Mucosa of rectum (tissue), 2 donors: ENCODE measurements at regions not wholly inside any gene's neighbourhood (a gene's known extent, or its start where the extent isn't known, plus 50 kb on each side); places are given as distances from the start of the nearest gene placed in this dataset.

Experiments used
- H3K27ac ChIP-seq, 2 donors: one replicate each; pipeline ENCODE4 v1.7.0; 2013; ENCODE audit warnings: inconsistent platforms in 2 of 2, low read depth in 2 of 2, low read length in 2 of 2
- H3K27me3 ChIP-seq, 2 donors: one replicate each; pipeline ENCODE4 v1.7.0; 2013; ENCODE audit warnings: low read length in 2 of 2; ENCODE audit not compliant: control insufficient read depth in 2 of 2, insufficient read depth in 2 of 2
- H3K36me3 ChIP-seq, 2 donors: one replicate each; pipeline ENCODE4 v1.7.0; 2013; ENCODE audit warnings: low read length in 2 of 2; ENCODE audit not compliant: control insufficient read depth in 2 of 2, insufficient read depth in 2 of 2
- H3K4me1 ChIP-seq, 2 donors: one replicate each; pipeline ENCODE4 v1.7.0; 2013; ENCODE audit warnings: low read length in 2 of 2, mild to moderate bottlenecking in 1 of 2; ENCODE audit not compliant: control insufficient read depth in 2 of 2, insufficient read depth in 2 of 2
- H3K4me3 ChIP-seq, 2 donors: one replicate each; pipeline ENCODE4 v1.7.0; 2013; ENCODE audit warnings: low read length in 2 of 2
- H3K9ac ChIP-seq, 2 donors: one replicate each; pipeline ENCODE4 v1.7.0; 2013; ENCODE audit warnings: low read length in 2 of 2, low read depth in 1 of 2, mild to moderate bottlenecking in 1 of 2
- H3K9me3 ChIP-seq, 2 donors: one replicate each; pipeline ENCODE4 v1.7.0; 2013; ENCODE audit warnings: low read length in 2 of 2; ENCODE audit not compliant: control insufficient read depth in 2 of 2
- donor health status: healthy.
- donor health status: Normal muscosa, but diverticular disease.

GRCh38 chr21:27513825-27514224, 546.9 kb upstream of the ADAMTS5 start:
- Histone ChIP-seq H3K4me1 (no peaks in the 10 kb centered on the region), H3K9ac (no peak overlapping the region), H3K9me3 (peaks cover 0 to 2% of the 10 kb centered on the region in 2 donors), H3K27ac (no peak overlapping the region), H3K36me3 (no peaks in the 10 kb centered on the region), H3K4me3 (no peak overlapping the region), H3K27me3 (no peaks in the 10 kb centered on the region)

DNA sequence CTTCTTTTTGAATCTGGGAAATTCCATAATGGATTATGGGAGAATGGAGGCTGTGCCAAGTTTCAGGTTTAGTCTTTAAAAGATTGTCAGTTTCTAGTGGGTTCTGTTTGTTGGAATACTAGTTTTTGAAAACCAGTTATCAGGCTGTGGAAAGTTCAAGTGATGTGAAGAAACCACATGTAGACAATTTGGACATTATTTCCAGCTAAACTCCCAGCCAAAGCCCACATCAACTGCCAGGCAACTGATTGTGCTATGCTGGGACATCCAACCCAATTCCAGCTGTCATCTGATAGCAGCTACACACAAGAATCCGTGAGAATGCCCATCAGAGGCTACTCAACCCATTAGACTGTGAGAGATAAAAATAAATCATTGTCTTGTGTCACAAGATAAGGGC, 546.1 kb upstream of the ADAMTS5 start:
- no peak overlapping the region for H3K9ac ChIP-seq
- H3K36me3 ChIP-seq = no peaks in the 10 kb centered on the region
- H3K4me3 ChIP-seq = no peak overlapping the region
- peaks cover 0 to 2% of the 10 kb centered on the region in 2 donors for H3K9me3 ChIP-seq
- H3K27ac ChIP-seq = no peak overlapping the region
- H3K27me3 ChIP-seq = no peaks in the 10 kb centered on the region
- H3K4me1 ChIP-seq = no peaks in the 10 kb centered on the region

DNA sequence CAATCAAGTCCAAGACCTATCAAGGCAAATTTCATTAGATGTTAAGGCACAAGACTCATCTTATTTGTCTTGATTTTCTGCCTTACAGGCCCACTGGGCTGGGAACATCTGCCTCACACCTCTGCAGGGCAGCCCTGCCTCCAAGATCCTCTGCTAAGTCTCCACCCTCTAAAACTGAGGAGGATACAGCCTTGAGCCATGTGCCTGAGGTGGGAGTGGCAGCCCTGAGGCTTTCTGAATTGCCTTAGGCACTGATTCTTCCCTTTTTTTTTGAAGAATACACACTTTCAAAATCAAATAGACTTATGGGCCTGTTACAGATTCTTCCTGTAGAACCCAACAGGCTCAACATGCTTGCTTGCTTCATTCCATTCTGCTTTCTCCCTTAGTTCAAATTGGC, 544.3 kb upstream of the ADAMTS5 start:
- H3K4me1 ChIP-seq = no peaks in the 10 kb centered on the region

GRCh38 chr21:27507695-27508094, 540.8 kb upstream of the ADAMTS5 start:
- H3K4me1 ChIP-seq = no peaks in the 10 kb centered on the region
- no peaks in the 10 kb centered on the region for H3K36me3 ChIP-seq
- no peaks in the 10 kb centered on the region for H3K27me3 ChIP-seq
- H3K27ac ChIP-seq = no peak overlapping the region
- H3K4me3 ChIP-seq = no peak overlapping the region
- no peaks in the 10 kb centered on the region for H3K9me3 ChIP-seq
- no peak overlapping the region for H3K9ac ChIP-seq

More for the DNA sequence above, 544.3 kb upstream of the ADAMTS5 start:
- Histone ChIP-seq H3K4me3 (no peak overlapping the region), H3K27me3 (no peaks in the 10 kb centered on the region), H3K9ac (no peak overlapping the region), H3K36me3 (no peaks in the 10 kb centered on the region), H3K9me3 (no peaks in the 10 kb centered on the region), H3K27ac (no peak overlapping the region)

GRCh38 chr21:27505516-27505915, 538.6 kb upstream of the ADAMTS5 start:
- Histone ChIP-seq H3K4me1 (no peaks in the 10 kb centered on the region), H3K27me3 (no peaks in the 10 kb centered on the region), H3K9ac (no peak overlapping the region), H3K9me3 (no peaks in the 10 kb centered on the region), H3K36me3 (no peaks in the 10 kb centered on the region), H3K27ac (no peak overlapping the region), H3K4me3 (no peak overlapping the region)

DNA sequence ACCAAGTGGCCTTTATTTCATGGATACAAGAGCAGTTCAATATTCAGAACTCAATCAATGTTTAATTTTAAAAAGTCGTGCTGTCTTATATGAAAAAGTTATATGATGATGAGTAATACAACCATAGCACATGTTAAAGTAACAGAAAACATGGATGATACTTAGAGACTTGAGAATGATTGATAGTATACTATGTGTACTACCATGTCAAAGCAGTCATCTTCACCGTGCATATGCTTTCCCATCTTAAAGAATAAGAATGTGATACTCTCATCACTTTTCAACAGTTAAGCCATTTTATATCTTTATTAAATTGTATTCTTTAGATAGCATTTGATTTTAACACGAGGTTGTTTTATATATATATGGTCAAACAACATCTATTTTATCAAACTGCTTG, 535.9 kb upstream of the ADAMTS5 start:
- H3K27ac ChIP-seq = no peak overlapping the region
- H3K9ac ChIP-seq = no peak overlapping the region
- no peak overlapping the region for H3K4me3 ChIP-seq
- H3K27me3 ChIP-seq = no peaks in the 10 kb centered on the region
- H3K4me1 ChIP-seq = no peaks in the 10 kb centered on the region
- H3K9me3 ChIP-seq = no peaks in the 10 kb centered on the region
- no peaks in the 10 kb centered on the region for H3K36me3 ChIP-seq

GRCh38 chr21:27498025-27498424, 531.1 kb upstream of the ADAMTS5 start:
- H3K36me3 ChIP-seq = no peaks in the 10 kb centered on the region
- H3K9ac ChIP-seq = no peak overlapping the region
- H3K9me3 ChIP-seq = no peaks in the 10 kb centered on the region
- H3K27me3 ChIP-seq = no peaks in the 10 kb centered on the region
- no peaks in the 10 kb centered on the region for H3K4me1 ChIP-seq
- no peak overlapping the region for H3K27ac ChIP-seq
- no peak overlapping the region for H3K4me3 ChIP-seq

DNA sequence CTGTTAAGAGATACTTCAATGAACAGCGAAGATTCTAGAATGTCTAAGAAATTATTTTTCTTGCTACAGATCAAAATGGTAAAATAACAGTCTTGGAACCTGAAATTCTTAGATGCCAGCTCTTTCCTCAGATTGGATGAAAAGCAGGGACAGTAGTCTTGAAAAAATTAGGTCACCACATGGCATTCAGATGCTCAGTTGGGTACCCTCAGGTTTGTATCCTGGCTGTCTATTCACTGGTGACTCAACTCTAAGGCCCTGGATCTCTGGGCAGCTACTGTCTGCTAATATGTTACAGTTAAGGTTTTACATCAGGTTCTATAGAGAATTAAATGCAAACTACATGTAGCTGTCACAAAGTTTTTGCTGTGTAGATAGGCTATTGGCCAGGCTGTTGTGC, 528.9 kb upstream of the ADAMTS5 start:
- H3K9ac ChIP-seq = no peak overlapping the region
- no peaks in the 10 kb centered on the region for H3K4me1 ChIP-seq
- H3K27ac ChIP-seq = no peak overlapping the region
- H3K36me3 ChIP-seq = no peaks in the 10 kb centered on the region
- H3K9me3 ChIP-seq = no peaks in the 10 kb centered on the region
- H3K27me3 ChIP-seq = no peaks in the 10 kb centered on the region
- H3K4me3 ChIP-seq = no peak overlapping the region

DNA sequence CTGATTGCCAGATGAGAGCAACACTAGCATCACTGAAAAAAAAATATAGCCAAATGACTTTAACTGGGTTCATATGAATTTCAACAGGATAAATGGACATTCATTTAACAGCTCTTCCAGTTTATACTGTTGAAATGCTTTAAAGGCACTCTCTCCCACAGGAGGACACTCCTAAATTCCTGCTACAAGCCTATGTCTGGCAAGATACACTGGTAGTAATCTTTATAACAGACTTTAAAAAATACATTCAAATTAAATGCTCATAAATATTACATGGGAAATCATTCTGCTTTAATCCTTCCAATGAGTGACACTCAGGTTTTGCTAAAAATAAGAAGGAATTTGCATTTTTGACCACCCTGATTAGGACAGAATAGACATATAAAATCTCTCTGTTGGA, 526.7 kb upstream of the ADAMTS5 start:
- H3K4me1 ChIP-seq = no peaks in the 10 kb centered on the region
- no peaks in the 10 kb centered on the region for H3K27me3 ChIP-seq
- no peaks in the 10 kb centered on the region for H3K36me3 ChIP-seq
- no peak overlapping the region for H3K9ac ChIP-seq
- H3K9me3 ChIP-seq = no peaks in the 10 kb centered on the region
- H3K27ac ChIP-seq = no peak overlapping the region
- no peak overlapping the region for H3K4me3 ChIP-seq

DNA sequence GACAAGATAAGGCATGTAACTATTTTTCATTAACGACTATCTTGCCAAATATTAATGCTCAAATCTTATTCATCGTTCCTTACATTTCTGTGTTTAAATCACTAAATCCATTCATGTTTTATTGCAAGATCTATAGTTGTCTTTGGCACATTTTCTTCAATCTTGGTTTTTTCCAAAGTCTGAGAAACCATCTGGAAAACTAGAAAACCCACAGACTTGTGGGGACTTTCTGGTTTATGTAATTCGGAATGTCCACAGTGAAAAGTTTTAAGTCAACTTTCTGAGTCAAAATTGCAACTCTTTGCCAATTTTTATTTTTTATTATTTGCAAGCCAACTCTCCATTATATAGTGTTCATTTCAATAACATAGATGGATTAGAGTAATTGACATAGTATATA, 520.8 kb upstream of the ADAMTS5 start:
- no peaks in the 10 kb centered on the region for H3K9me3 ChIP-seq
- H3K36me3 ChIP-seq = no peaks in the 10 kb centered on the region
- H3K27ac ChIP-seq = no peak overlapping the region
- H3K9ac ChIP-seq = no peak overlapping the region
- no peak overlapping the region for H3K4me3 ChIP-seq
- H3K4me1 ChIP-seq = no peaks in the 10 kb centered on the region
- H3K27me3 ChIP-seq = no peaks in the 10 kb centered on the region

- no peak overlapping the region for H3K4me3 ChIP-seq
- H3K27ac ChIP-seq = no peak overlapping the region
- H3K4me1 ChIP-seq = no peaks in the 10 kb centered on the region
- H3K27me3 ChIP-seq = no peaks in the 10 kb centered on the region
- no peaks in the 10 kb centered on the region for H3K36me3 ChIP-seq
- no peak overlapping the region for H3K9ac ChIP-seq
- H3K9me3 ChIP-seq = no peaks in the 10 kb centered on the region
Measured at GRCh38 chr21:27480841-27481261, 514.0 kb upstream of the ADAMTS5 start.
